ENCODE measurements at regions not wholly inside any gene's neighbourhood (a gene's known extent, or its start where the extent isn't known, plus 50 kb on each side); places are given as distances from the start of the nearest gene placed in this dataset.
A peak's percentile ranks its signal among the peaks of the same experiment; 100 is the strongest.

- DNase-seq (no peak), ATAC-seq (replicated peaks) (peak; percentile 51 to 58)
- Mint-ChIP-seq H3K4me3 (no peak overlapping the region), H3K36me3 (no peaks in the 10 kb centered on the region), H3K27me3 (peaks cover 19 to 20% of the 10 kb centered on the region in 2 donors), H3K9me3 (no peaks in the 10 kb centered on the region), H3K4me1 (no peaks in the 10 kb centered on the region), H3K27ac (no peak overlapping the region)
Observed at GRCh38 chr10:78764436-78764835, 304.3 kb upstream of the ZMIZ1 start.

GRCh38 chr10:78764846-78765430, 303.8 kb upstream of the ZMIZ1 start:
- Mint-ChIP-seq H3K27me3 (peaks cover 20 to 23% of the 10 kb centered on the region in 2 donors), H3K9me3 (no peaks in the 10 kb centered on the region), H3K4me1 (no peaks in the 10 kb centered on the region), H3K4me3 (no peak overlapping the region), H3K36me3 (no peaks in the 10 kb centered on the region), H3K27ac (no peak overlapping the region)
- ATAC-seq (replicated peaks) = no peak
- no peak for DNase-seq

- H3K9me3 Mint-ChIP-seq = no peaks in the 10 kb centered on the region
- no peak for DNase-seq
- H3K4me3 Mint-ChIP-seq = no peak overlapping the region
- ATAC-seq (replicated peaks) = no peak
- no peaks in the 10 kb centered on the region for H3K4me1 Mint-ChIP-seq
- no peak overlapping the region for H3K27ac Mint-ChIP-seq
- H3K36me3 Mint-ChIP-seq = no peaks in the 10 kb centered on the region
- peaks cover 19 to 22% of the 10 kb centered on the region in 2 donors for H3K27me3 Mint-ChIP-seq
Observed at GRCh38 chr10:78765726-78766335, 302.9 kb upstream of the ZMIZ1 start.

- ATAC-seq (replicated peaks) (no peak), DNase-seq (no peak)
- Mint-ChIP-seq H3K9me3 (no peaks in the 10 kb centered on the region), H3K4me3 (no peak overlapping the region), H3K27me3 (peaks cover 16% of the 10 kb centered on the region in 2 donors), H3K36me3 (no peaks in the 10 kb centered on the region), H3K4me1 (no peaks in the 10 kb centered on the region), H3K27ac (no peak overlapping the region)
Observed at GRCh38 chr10:78766603-78767002, 302.2 kb upstream of the ZMIZ1 start.

- no peaks in the 10 kb centered on the region for H3K36me3 Mint-ChIP-seq
- ATAC-seq (replicated peaks) (no peak), DNase-seq (no peak)
- H3K9me3 Mint-ChIP-seq = no peaks in the 10 kb centered on the region
- H3K4me1 Mint-ChIP-seq = no peaks in the 10 kb centered on the region
- H3K27ac Mint-ChIP-seq = no peak overlapping the region
- peaks cover 11 to 16% of the 10 kb centered on the region in 2 donors for H3K27me3 Mint-ChIP-seq
- H3K4me3 Mint-ChIP-seq = no peak overlapping the region
Observed at GRCh38 chr10:78768041-78768835, 300.5 kb upstream of the ZMIZ1 start.

GRCh38 chr10:78768876-78769275, 299.9 kb upstream of the ZMIZ1 start:
- ATAC-seq (replicated peaks) (no peak), DNase-seq (no peak)
- Mint-ChIP-seq H3K36me3 (no peaks in the 10 kb centered on the region), H3K4me1 (no peaks in the 10 kb centered on the region), H3K4me3 (no peak overlapping the region), H3K9me3 (no peaks in the 10 kb centered on the region), H3K27ac (no peak overlapping the region), H3K27me3 (peaks cover 15 to 16% of the 10 kb centered on the region in 2 donors)

GRCh38 chr10:78769526-78769925, 299.2 kb upstream of the ZMIZ1 start:
- Mint-ChIP-seq H3K27ac (no peak overlapping the region), H3K36me3 (no peaks in the 10 kb centered on the region), H3K4me3 (no peak overlapping the region), H3K27me3 (peaks cover 15 to 16% of the 10 kb centered on the region in 2 donors), H3K4me1 (no peaks in the 10 kb centered on the region), H3K9me3 (no peaks in the 10 kb centered on the region)
- DNase-seq = no peak
- ATAC-seq (replicated peaks) = no peak

GRCh38 chr10:78770167-78771090, 298.3 kb upstream of the ZMIZ1 start:
- Mint-ChIP-seq H3K27ac (no peak overlapping the region), H3K27me3 (peaks cover 10 to 16% of the 10 kb centered on the region in 2 donors), H3K36me3 (no peaks in the 10 kb centered on the region), H3K4me3 (no peak overlapping the region), H3K4me1 (no peaks in the 10 kb centered on the region), H3K9me3 (no peaks in the 10 kb centered on the region)
- no peak for DNase-seq
- no peak for ATAC-seq (replicated peaks)

- Mint-ChIP-seq H3K9me3 (no peaks in the 10 kb centered on the region), H3K36me3 (no peaks in the 10 kb centered on the region), H3K4me1 (no peaks in the 10 kb centered on the region), H3K4me3 (no peak overlapping the region), H3K27ac (no peak overlapping the region), H3K27me3 (peaks cover 9 to 16% of the 10 kb centered on the region in 2 donors)
- DNase-seq (no peak), ATAC-seq (replicated peaks) (no peak)
Observed at GRCh38 chr10:78771260-78771659, 297.5 kb upstream of the ZMIZ1 start.

- Mint-ChIP-seq H3K36me3 (no peaks in the 10 kb centered on the region), H3K4me1 (no peaks in the 10 kb centered on the region), H3K27me3 (peaks cover 9 to 16% of the 10 kb centered on the region in 2 donors), H3K9me3 (no peaks in the 10 kb centered on the region), H3K4me3 (no peak overlapping the region), H3K27ac (no peak overlapping the region)
- ATAC-seq (replicated peaks) (no peak), DNase-seq (no peak)
Observed at GRCh38 chr10:78771808-78772455, 296.8 kb upstream of the ZMIZ1 start.

GRCh38 chr10:78772486-78772885, 296.3 kb upstream of the ZMIZ1 start:
- Mint-ChIP-seq H3K4me1 (no peaks in the 10 kb centered on the region), H3K27ac (no peak overlapping the region)
- no peak for ATAC-seq (replicated peaks)

GRCh38 chr10:78772986-78773530, 295.7 kb upstream of the ZMIZ1 start:
- DNase-seq (no peak), ATAC-seq (replicated peaks) (no peak)
- Mint-ChIP-seq H3K27ac (no peak overlapping the region), H3K36me3 (no peaks in the 10 kb centered on the region), H3K4me3 (no peak overlapping the region), H3K27me3 (peaks cover 9 to 16% of the 10 kb centered on the region in 2 donors), H3K9me3 (no peaks in the 10 kb centered on the region), H3K4me1 (no peaks in the 10 kb centered on the region)

More at GRCh38 chr10:78772486-78772885, 296.3 kb upstream of the ZMIZ1 start:
- H3K9me3 Mint-ChIP-seq = no peaks in the 10 kb centered on the region
- no peak overlapping the region for H3K4me3 Mint-ChIP-seq
- DNase-seq = no peak
- peaks cover 9 to 16% of the 10 kb centered on the region in 2 donors for H3K27me3 Mint-ChIP-seq
- H3K36me3 Mint-ChIP-seq = no peaks in the 10 kb centered on the region

GRCh38 chr10:78774614-78774998, 294.2 kb upstream of the ZMIZ1 start:
- Mint-ChIP-seq H3K36me3 (no peaks in the 10 kb centered on the region), H3K27me3 (peaks cover 3 to 4% of the 10 kb centered on the region in 2 donors), H3K4me3 (no peak overlapping the region), H3K4me1 (no peaks in the 10 kb centered on the region), H3K27ac (no peak overlapping the region), H3K9me3 (no peaks in the 10 kb centered on the region)
- ATAC-seq (replicated peaks) (no peak), DNase-seq (no peak)
